Heart left ventricle (tissue), 16 donors: ENCODE measurements at regions not wholly inside any gene's neighbourhood (a gene's known extent, or its start where the extent isn't known, plus 50 kb on each side); places are given as distances from the start of the nearest gene placed in this dataset.

Experiments used
- ATAC-seq, 4 donors: fragments of 200-7000 bp; cut with Tn5 transposase; one replicate each; pipeline ENCODE4 v1.9.1; 2020 to 2022; ENCODE audit warnings: moderate library complexity in 4 of 4, mild to moderate bottlenecking in 3 of 4, moderate number of reproducible peaks in 1 of 4
- DNase-seq, 5 donors: peaks; one replicate each; pipeline ENCODE4 v3.0.0-alpha.2; 2020
- H3K27ac ChIP-seq, 12 donors: fragments of 200-600 bp; sonication (generic) in 4 of 12; one replicate each; pipeline versions ENCODE4 v1.5.0 to v1.8.0; 2016 to 2022; ENCODE audit warnings: mild to moderate bottlenecking in 2 of 12
- H3K27me3 ChIP-seq, 9 donors: fragments of 200-600 bp; sonication (generic) in 2 of 9; one replicate each; pipeline versions ENCODE4 v1.5.1 to v1.8.0; 2016 to 2022; ENCODE audit warnings: mild to moderate bottlenecking in 3 of 9
- H3K36me3 ChIP-seq, 9 donors: fragments of 200-600 bp; sonication (generic) in 2 of 9; one replicate each; pipeline versions ENCODE4 v1.5.0 to v1.8.0; 2018 to 2022; ENCODE audit warnings: mild to moderate bottlenecking in 2 of 9
- H3K4me1 ChIP-seq, 12 donors: fragments of 200-600 bp; sonication (generic) in 4 of 12; one replicate each; pipeline versions ENCODE4 v1.5.0 to v1.8.0; 2016 to 2022; ENCODE audit warnings: mild to moderate bottlenecking in 3 of 12
- H3K4me3 ChIP-seq, 12 donors: fragments of 200-600 bp; sonication (generic) in 4 of 12; one replicate each; pipeline versions ENCODE4 v1.5.0 to v1.8.0; 2017 to 2022; ENCODE audit warnings: mild to moderate bottlenecking in 9 of 12, moderate library complexity in 4 of 12
- H3K9me3 ChIP-seq, 12 donors: fragments of 200-600 bp; sonication (generic) in 4 of 12; one replicate each; pipeline versions ENCODE4 v1.5.0 to v1.8.0; 2016 to 2022; ENCODE audit warnings: mild to moderate bottlenecking in 1 of 12
- POLR2A ChIP-seq, 2 donors: fragments of 450-650 bp; IDR thresholded peaks; one replicate each; pipeline ENCODE4 v1.6.1; 2017; ENCODE audit warnings: antibody characterized with exemption in 2 of 2, mild to moderate bottlenecking in 2 of 2, moderate library complexity in 2 of 2
- WGBS, 4 donors: extraction: QIAGEN DNeasy Blood & Tissue Kit in 2 of 4; methylation state at CpG; one replicate each; pipeline versions ENCODE4 v1.1.5 to v1.1.7; 2013 to 2018; 5-methylcytosine and 5-hydroxymethylcytosine counted together
- intact Hi-C, 10 donors: fragments of 100-400 bp; cut with DNase I; formaldehyde crosslinking; loops; one replicate each; pipeline versions ENCODE4 v1.11.1 to v1.14.2; 2022
- TF ChIP-seq, protein P1 (sequence below), 12 donors: fragments of 200-600 bp; sonication (generic) in 4 of 12; IDR thresholded peaks; one replicate each; pipeline versions ENCODE4 v1.5.0 to v1.8.0; 2018 to 2022; ENCODE audit warnings: antibody characterized with exemption in 12 of 12, mild to moderate bottlenecking in 5 of 12
- donor health status: ischemic (EF 13 %, LVEDD 7.1; RV severe dilation, severe dysfunction).
- donor health status: healthy with polysubstance abuse.
- donor health status: DM: no; HTN: yes; CAD: no.
- donor health status: DM: no; HTN: no; CAD: no.
- donor health status: ischemic (EF 25% LVEDD 6.9; RV normal size, moderate dysfunction).
- donor health status: ischemic (EF 25% LVEDD 5.7; RV mildly dilated, moderate dysfunction).
- donor health status: healthy.
- donor health status: DM: yes; HTN: yes; CAD: no.
- donor health status: ischemic (EF 35%, LVEDD 5.7; RV mildly dilated, moderate dysfunction).
- donor health status: nonischemic (EF 11% LVEDD 7.7; RV severe dilation, severe dysfunction).
- donor health status: DM: yes; HTN: yes; CAD: no.
- donor health status: PGD.
- donor health status: ischemic (EF 29% LVEDD 5.4; RV normal size, mild dysfunction).
- donor health status: nonischemic (EF 23%, LVEDD 6.1; RV moderate dilation, normal function).

DNA sequence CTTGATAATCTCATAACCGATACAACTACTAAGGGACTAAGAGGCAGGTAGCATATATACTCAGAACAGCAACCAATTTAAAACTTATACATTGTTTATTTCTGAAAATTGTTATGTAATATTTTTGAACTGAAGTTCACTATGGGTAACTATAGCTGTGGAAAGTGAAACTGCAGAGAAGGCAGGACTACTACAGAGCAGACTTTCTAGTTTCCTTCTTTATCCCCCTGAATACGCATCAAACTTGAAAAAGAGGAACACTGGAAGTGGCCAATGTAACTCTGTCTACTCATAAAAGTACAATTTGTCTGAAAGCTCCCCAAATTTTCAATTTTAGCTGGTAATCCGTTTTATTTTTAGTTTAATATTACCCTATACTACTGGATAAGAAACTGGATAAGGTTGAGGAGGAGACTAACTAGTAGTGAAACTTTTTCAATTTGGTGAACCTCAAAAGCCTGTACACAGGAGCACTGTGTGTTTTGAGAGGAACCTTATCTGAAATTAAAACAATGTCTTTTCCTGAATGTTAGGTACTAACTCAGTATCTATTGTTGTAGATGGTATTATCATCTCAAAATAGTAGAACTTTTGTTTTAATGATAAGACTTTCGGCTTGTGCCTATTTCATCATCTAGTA lies 225.8 kb downstream of the GABRG1 start:
- intact Hi-C loops, result no loop called here
- H3K9me3 ChIP-seq, result peaks cover 0 to 20% (median 0%) of the 10 kb centered on the region in 12 donors
- TF ChIP-seq POLR2A (IDR thresholded peaks at IDR 0.05), result no peak
- TF ChIP-seq, protein P1, sequence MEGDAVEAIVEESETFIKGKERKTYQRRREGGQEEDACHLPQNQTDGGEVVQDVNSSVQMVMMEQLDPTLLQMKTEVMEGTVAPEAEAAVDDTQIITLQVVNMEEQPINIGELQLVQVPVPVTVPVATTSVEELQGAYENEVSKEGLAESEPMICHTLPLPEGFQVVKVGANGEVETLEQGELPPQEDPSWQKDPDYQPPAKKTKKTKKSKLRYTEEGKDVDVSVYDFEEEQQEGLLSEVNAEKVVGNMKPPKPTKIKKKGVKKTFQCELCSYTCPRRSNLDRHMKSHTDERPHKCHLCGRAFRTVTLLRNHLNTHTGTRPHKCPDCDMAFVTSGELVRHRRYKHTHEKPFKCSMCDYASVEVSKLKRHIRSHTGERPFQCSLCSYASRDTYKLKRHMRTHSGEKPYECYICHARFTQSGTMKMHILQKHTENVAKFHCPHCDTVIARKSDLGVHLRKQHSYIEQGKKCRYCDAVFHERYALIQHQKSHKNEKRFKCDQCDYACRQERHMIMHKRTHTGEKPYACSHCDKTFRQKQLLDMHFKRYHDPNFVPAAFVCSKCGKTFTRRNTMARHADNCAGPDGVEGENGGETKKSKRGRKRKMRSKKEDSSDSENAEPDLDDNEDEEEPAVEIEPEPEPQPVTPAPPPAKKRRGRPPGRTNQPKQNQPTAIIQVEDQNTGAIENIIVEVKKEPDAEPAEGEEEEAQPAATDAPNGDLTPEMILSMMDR (IDR thresholded peaks at IDR 0.05), result no peak
- no peaks in the 10 kb centered on the region for H3K27me3 ChIP-seq
- ATAC-seq (no peak), DNase-seq (no peak)
- H3K4me1 ChIP-seq, result no peaks in the 10 kb centered on the region
- WGBS, 4 donors, result 57 to 71% (median 65%) methylated on average over 4 of the region's 4 CpGs
- no peak overlapping the region for H3K27ac ChIP-seq
- H3K36me3 ChIP-seq, result no peaks in the 10 kb centered on the region
- H3K4me3 ChIP-seq, result no peak overlapping the region

- intact Hi-C loops, result no loop called here
- H3K36me3 ChIP-seq, result no peaks in the 10 kb centered on the region
- no peak overlapping the region for H3K4me3 ChIP-seq
- DNase-seq (no peak), ATAC-seq (no peak)
- WGBS, 4 donors, result 68 to 85% (median 80%) methylated on average over 1 of the region's 1 CpG
- H3K27ac ChIP-seq, result no peak overlapping the region
- H3K9me3 ChIP-seq, result peaks cover 0 to 46% (median 8%) of the 10 kb centered on the region in 12 donors
- TF ChIP-seq POLR2A (IDR thresholded peaks at IDR 0.05), result no peak
- TF ChIP-seq, protein P1 (IDR thresholded peaks at IDR 0.05), result no peak
- H3K4me1 ChIP-seq, result no peaks in the 10 kb centered on the region
- no peaks in the 10 kb centered on the region for H3K27me3 ChIP-seq
Measured at GRCh38 chr4:45883421-45883820, 240.4 kb downstream of the GABRG1 start.

- Histone ChIP-seq H3K27me3 (no peaks in the 10 kb centered on the region), H3K27ac (no peak overlapping the region), H3K9me3 (no peaks in the 10 kb centered on the region), H3K4me1 (no peaks in the 10 kb centered on the region), H3K4me3 (no peak overlapping the region), H3K36me3 (no peaks in the 10 kb centered on the region)
- WGBS, 4 donors, result 88 to 91% (median 90%) methylated on average over 2 of the region's 2 CpGs
- intact Hi-C loops, result no loop called here
- ATAC-seq, result no peak
- no peak for DNase-seq
- TF ChIP-seq, protein P1 (IDR thresholded peaks at IDR 0.05), result no peak
- TF ChIP-seq POLR2A (IDR thresholded peaks at IDR 0.05), result no peak
Measured at GRCh38 chr4:45876235-45876890, 247.5 kb downstream of the GABRG1 start.

DNA sequence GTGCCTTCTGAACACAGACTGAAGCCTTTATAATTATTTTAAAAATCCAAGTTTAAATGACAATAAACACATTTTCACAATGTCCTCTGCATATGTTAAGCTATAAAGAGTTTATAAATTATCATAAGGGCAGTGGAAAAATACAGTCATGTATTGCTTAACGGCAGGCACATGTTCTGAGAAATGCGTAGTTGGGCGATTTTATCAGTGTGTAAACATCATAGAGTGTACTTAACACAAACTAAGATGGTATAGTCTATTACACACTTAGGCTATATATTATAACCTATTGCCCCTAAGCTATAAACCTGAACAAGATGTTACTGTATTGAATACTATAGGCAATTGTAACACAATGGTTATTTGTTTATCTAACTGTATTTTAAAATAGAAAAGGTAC lies 254.7 kb downstream of the GABRG1 start:
- DNase-seq, result no peak
- Histone ChIP-seq H3K27ac (no peak overlapping the region), H3K4me1 (no peaks in the 10 kb centered on the region), H3K4me3 (no peak overlapping the region), H3K27me3 (no peaks in the 10 kb centered on the region), H3K9me3 (no peaks in the 10 kb centered on the region), H3K36me3 (no peaks in the 10 kb centered on the region)
- ATAC-seq, result no peak
- 84 to 88% (median 86%) methylated on average over 3 of the region's 3 CpGs for WGBS, 4 donors
- intact Hi-C loops, result no loop called here
- no peak for TF ChIP-seq POLR2A (IDR thresholded peaks at IDR 0.05)
- TF ChIP-seq, protein P1 (IDR thresholded peaks at IDR 0.05), result no peak
